Heart right ventricle (tissue), 16 donors: ENCODE measurements at regions not wholly inside any gene's neighbourhood (a gene's known extent, or its start where the extent isn't known, plus 50 kb on each side); places are given as distances from the start of the nearest gene placed in this dataset.
"Not testable (repeated sequence)": the region's sequence is repeated elsewhere in the genome, so short reads cannot be mapped to it uniquely, and the experiment has no call there.

Experiments used
- ATAC-seq, 8 donors: fragments of 200-7000 bp; cut with Tn5 transposase; one replicate each; pipeline ENCODE4 v1.9.1; 2020; ENCODE audit warnings: mild to moderate bottlenecking in 8 of 8, moderate library complexity in 8 of 8, moderate number of reproducible peaks in 1 of 8
- DNase-seq, 2 donors: peaks; one replicate each; pipeline ENCODE4 v3.0.0-alpha.2; 2020
- H3K27ac ChIP-seq, 10 donors: fragments of 200-600 bp; sonication (generic) in 2 of 10; one replicate each; pipeline versions ENCODE4 v1.5.0 to v1.8.0; 2020 to 2022; ENCODE audit warnings: mild to moderate bottlenecking in 3 of 10
- H3K27me3 ChIP-seq, 7 donors: fragments of 200-600 bp; one replicate each; pipeline ENCODE4 v1.8.0; 2021 to 2022; ENCODE audit warnings: mild to moderate bottlenecking in 2 of 7
- H3K36me3 ChIP-seq, 9 donors: fragments of 200-600 bp; sonication (generic) in 1 of 9; one replicate each; pipeline versions ENCODE4 v1.5.0 to v1.8.0; 2020 to 2022; ENCODE audit warnings: mild to moderate bottlenecking in 2 of 9
- H3K4me1 ChIP-seq, 9 donors: fragments of 200-600 bp; sonication (generic) in 1 of 9; one replicate each; pipeline versions ENCODE4 v1.5.0 to v1.8.0; 2020 to 2022; ENCODE audit warnings: mild to moderate bottlenecking in 4 of 9
- H3K4me3 ChIP-seq, 10 donors: fragments of 200-600 bp; sonication (generic) in 2 of 10; one replicate each; pipeline versions ENCODE4 v1.5.0 to v1.8.0; 2020 to 2022; ENCODE audit warnings: mild to moderate bottlenecking in 7 of 10, moderate library complexity in 2 of 10
- H3K9me3 ChIP-seq, 11 donors: fragments of 200-600 bp in 10 of 11; sonication (generic) in 2 of 11; one replicate each; pipeline versions ENCODE4 v1.5.0 to v1.8.0; 2013 to 2022; ENCODE audit warnings: mild to moderate bottlenecking in 2 of 11, control low read depth in 1 of 11, moderate library complexity in 1 of 11
- WGBS, 2 donors: extraction: QIAGEN DNeasy Blood & Tissue Kit; methylation state at CpG; one replicate each; pipeline ENCODE4 v1.1.7; 2013; ENCODE audit warnings: inconsistent platforms in 1 of 2; 5-methylcytosine and 5-hydroxymethylcytosine counted together
- intact Hi-C, 10 donors: fragments of 100-400 bp; cut with DNase I; formaldehyde crosslinking; loops; one replicate each; pipeline versions ENCODE4 v1.11.1 to v1.14.2; 2022
- TF ChIP-seq, protein P1 (sequence below), 9 donors: fragments of 200-600 bp; sonication (generic) in 2 of 9; IDR thresholded peaks; one replicate each; pipeline versions ENCODE4 v1.5.0 to v1.8.0; 2021 to 2022; ENCODE audit warnings: antibody characterized with exemption in 9 of 9, mild to moderate bottlenecking in 5 of 9, moderate library complexity in 1 of 9
- donor health status: Arrhythmogenic right ventricular cardiomyopathy.
- donor health status: ischemic (EF 13 %, LVEDD 7.1; RV severe dilation, severe dysfunction).
- donor health status: healthy with polysubstance abuse.
- donor health status: DM: no; HTN: yes; CAD: no.
- donor health status: DM: no; HTN: no; CAD: no.
- donor health status: ischemic (EF 25% LVEDD 6.9; RV normal size, moderate dysfunction).
- donor health status: ischemic (EF 25% LVEDD 5.7; RV mildly dilated, moderate dysfunction).
- donor health status: healthy.
- donor health status: DM: yes; HTN: yes; CAD: no.
- donor health status: Ischemic cardiomyopathy.
- donor health status: ischemic (EF 35%, LVEDD 5.7; RV mildly dilated, moderate dysfunction).
- donor health status: nonischemic (EF 11% LVEDD 7.7; RV severe dilation, severe dysfunction).
- donor health status: DM: yes; HTN: yes; CAD: no.
- donor health status: PGD.
- donor health status: ischemic (EF 29% LVEDD 5.4; RV normal size, mild dysfunction).
- donor health status: nonischemic (EF 23%, LVEDD 6.1; RV moderate dilation, normal function).

DNA sequence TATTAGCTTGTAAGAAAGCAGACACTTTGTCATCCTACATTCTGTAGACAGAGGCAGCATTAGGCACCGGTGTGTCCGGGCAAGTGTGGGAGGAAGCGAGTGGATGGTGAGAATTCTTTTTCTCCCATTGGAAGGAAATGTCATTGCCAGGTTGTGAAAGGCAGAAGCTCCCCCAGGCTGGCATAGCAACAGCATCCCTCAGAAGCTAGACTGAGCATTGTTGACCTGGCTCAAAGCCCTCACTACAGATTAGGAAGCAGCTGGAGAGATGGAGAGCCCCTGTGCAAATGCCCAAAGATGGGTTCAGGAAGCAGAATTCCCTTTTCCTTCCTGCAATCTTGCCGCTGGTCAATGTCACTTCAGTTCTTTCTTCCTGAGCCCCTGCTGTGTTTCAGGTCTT, 1299.3 kb downstream of the TBC1D22A start:
- DNase-seq = no peak
- no peak for ATAC-seq
- peaks cover 0 to 20% (median 12%) of the 10 kb centered on the region in 7 donors for H3K27me3 ChIP-seq
- peaks cover 0 to 11% (median 0%) of the 10 kb centered on the region in 11 donors for H3K9me3 ChIP-seq
- WGBS, 2 donors = 75 to 81% methylated on average over 4 of the region's 4 CpGs
- TF ChIP-seq, protein P1, sequence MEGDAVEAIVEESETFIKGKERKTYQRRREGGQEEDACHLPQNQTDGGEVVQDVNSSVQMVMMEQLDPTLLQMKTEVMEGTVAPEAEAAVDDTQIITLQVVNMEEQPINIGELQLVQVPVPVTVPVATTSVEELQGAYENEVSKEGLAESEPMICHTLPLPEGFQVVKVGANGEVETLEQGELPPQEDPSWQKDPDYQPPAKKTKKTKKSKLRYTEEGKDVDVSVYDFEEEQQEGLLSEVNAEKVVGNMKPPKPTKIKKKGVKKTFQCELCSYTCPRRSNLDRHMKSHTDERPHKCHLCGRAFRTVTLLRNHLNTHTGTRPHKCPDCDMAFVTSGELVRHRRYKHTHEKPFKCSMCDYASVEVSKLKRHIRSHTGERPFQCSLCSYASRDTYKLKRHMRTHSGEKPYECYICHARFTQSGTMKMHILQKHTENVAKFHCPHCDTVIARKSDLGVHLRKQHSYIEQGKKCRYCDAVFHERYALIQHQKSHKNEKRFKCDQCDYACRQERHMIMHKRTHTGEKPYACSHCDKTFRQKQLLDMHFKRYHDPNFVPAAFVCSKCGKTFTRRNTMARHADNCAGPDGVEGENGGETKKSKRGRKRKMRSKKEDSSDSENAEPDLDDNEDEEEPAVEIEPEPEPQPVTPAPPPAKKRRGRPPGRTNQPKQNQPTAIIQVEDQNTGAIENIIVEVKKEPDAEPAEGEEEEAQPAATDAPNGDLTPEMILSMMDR (IDR thresholded peaks at IDR 0.05) = no peak
- no peaks in the 10 kb centered on the region for H3K36me3 ChIP-seq
- H3K27ac ChIP-seq = no peak overlapping the region
- H3K4me3 ChIP-seq = no peak overlapping the region
- H3K4me1 ChIP-seq = no peaks in the 10 kb centered on the region
- intact Hi-C loops = loop anchor here in 1 of 10 donors (10.0 kb wide), 1 partner anchor 83 kb away; no protein-coding TSS in a partner anchor

DNA sequence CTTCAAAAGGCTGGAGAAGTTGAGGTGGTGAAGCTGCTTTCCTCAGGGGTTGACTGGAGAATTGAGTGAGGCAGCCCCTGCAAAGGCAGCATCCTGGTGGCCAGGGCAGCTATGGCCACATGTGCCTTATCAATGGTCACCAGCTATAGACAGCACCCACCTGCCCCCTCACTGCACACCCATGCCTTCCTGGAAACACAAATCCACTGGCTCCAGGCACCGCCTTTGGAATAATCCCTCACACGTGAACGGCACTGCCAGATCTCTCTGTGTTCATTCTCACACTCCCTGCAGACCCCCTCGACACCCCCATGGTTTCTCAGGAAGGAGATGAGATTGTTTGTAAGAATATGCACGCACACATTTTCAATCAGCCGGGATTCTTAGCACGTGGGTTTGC, 1297.8 kb downstream of the TBC1D22A start:
- DNase-seq = no peak

DNA sequence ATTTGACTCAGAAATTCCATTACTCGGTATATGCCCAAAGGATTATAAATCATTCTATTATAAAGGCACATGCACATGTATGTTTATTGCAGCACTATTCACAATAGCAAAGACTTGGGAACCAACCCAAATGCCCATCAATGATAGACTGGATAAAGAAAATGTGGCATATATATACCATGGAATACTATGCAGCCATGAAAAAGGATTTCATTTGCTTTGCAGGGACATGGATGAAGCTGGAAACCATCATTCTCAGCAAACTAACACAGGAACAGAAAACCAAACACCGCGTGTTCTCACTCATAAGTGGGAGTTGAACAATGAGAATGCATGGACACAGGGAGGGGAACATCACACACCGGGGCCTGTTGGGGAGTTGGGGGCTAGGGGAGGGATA, 1297.1 kb downstream of the TBC1D22A start:
- H3K27me3 ChIP-seq = peaks cover 0 to 25% (median 16%) of the 10 kb centered on the region in 7 donors
- H3K4me3 ChIP-seq, ATAC-seq, H3K36me3 ChIP-seq, H3K27ac ChIP-seq, DNase-seq, intact Hi-C loops, H3K4me1 ChIP-seq: not testable (repeated sequence)
- WGBS, 2 donors = 92 to 96% methylated on average over 4 of the region's 4 CpGs
- peaks cover 0 to 11% (median 0%) of the 10 kb centered on the region in 11 donors for H3K9me3 ChIP-seq

More for the DNA sequence above, 1297.8 kb downstream of the TBC1D22A start:
- WGBS, 2 donors = 70 to 73% methylated on average over 7 of the region's 7 CpGs
- Histone ChIP-seq H3K27ac (no peak overlapping the region), H3K4me3 (no peak overlapping the region), H3K36me3 (no peaks in the 10 kb centered on the region), H3K4me1 (no peaks in the 10 kb centered on the region), H3K9me3 (peaks cover 0 to 11% (median 0%) of the 10 kb centered on the region in 11 donors), H3K27me3 (peaks cover 0 to 25% (median 15%) of the 10 kb centered on the region in 7 donors)
- TF ChIP-seq, protein P1 (IDR thresholded peaks at IDR 0.05) = no peak
- intact Hi-C loops = loop anchor here in 1 of 10 donors (10.0 kb wide), 1 partner anchor 85 kb away; no protein-coding TSS in a partner anchor
- ATAC-seq = no peak

DNA sequence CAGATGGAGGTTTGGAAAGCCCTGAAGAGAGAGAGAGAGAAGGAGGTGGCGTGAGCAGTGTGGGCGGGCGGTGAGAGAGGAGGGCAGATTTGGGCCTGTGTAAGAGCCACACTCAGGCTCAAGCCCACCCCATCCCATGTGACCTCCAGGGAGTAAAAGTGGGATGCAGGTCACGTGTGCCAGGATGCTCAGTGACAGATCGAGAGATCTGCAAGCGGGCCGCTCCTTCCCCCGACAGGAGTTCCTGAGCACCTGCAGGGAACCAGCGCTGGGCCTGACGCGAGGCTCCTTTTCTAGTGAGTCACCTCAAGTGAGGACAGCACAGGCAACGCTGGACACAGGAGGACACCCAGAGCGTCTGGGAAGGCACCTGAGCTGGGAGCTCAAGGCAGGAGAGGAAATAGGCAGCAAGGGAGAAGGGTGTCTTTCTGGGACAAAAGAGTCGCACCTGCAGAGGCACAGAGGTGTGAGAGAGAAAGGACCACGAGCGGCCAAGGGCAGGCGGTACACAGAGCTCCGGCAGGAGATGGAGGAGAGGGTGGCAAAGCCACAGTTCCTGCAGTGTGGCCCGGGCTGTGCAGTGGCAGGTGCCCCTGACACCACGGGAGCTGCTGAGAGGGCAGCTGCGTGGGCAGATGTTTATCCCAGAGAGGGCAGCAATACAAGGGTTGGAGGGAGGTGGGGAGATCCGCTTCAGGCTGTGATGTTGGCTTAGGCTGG, 1294.8 kb downstream of the TBC1D22A start:
- Histone ChIP-seq H3K36me3 (no peaks in the 10 kb centered on the region), H3K9me3 (peaks cover 0 to 11% (median 0%) of the 10 kb centered on the region in 11 donors), H3K27ac (no peak overlapping the region), H3K27me3 (peaks cover 0 to 33% (median 29%) of the 10 kb centered on the region in 7 donors), H3K4me1 (no peaks in the 10 kb centered on the region), H3K4me3 (no peak overlapping the region)
- ATAC-seq = no peak
- DNase-seq = no peak
- intact Hi-C loops = no loop called here
- TF ChIP-seq, protein P1 (IDR thresholded peaks at IDR 0.05) = no peak
- 81 to 83% methylated on average over 22 of the region's 22 CpGs for WGBS, 2 donors

DNA sequence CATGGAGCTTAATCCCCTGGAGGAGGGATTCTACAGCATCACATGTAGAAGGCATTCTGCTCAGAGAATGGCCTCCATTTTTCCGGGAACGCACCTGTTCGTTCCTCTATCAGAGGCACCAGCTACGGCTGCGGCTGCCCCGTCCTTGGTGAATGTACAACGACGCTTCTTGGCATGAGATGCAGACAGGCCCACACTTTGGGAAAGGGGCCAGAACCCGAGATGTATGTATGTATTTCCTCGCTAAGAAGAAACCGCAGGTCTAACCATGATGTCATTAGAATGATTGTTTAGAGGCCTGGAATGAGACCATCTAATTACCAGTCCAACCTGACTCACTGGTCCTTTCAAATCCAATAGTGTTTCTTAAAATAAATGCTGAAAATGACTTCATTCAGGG, 1293.4 kb downstream of the TBC1D22A start:
- H3K27ac ChIP-seq = no peak overlapping the region
- no peak overlapping the region for H3K4me3 ChIP-seq
- peaks cover 0 to 11% (median 0%) of the 10 kb centered on the region in 11 donors for H3K9me3 ChIP-seq
- intact Hi-C loops = no loop called here
- peaks cover 0 to 34% (median 31%) of the 10 kb centered on the region in 7 donors for H3K27me3 ChIP-seq
- H3K4me1 ChIP-seq = no peaks in the 10 kb centered on the region
- DNase-seq (no peak), ATAC-seq (no peak)
- WGBS, 2 donors = 79 to 86% methylated on average over 11 of the region's 11 CpGs
- no peaks in the 10 kb centered on the region for H3K36me3 ChIP-seq
- TF ChIP-seq, protein P1 (IDR thresholded peaks at IDR 0.05) = no peak
